OCI-LY1 (cell line): ENCODE measurements at regions not wholly inside any gene's neighbourhood (a gene's known extent, or its start where the extent isn't known, plus 50 kb on each side); places are given as distances from the start of the nearest gene placed in this dataset.

Source experiments
- H2AFZ ChIP-seq: fragments of 200-600 bp; sonication (generic), shearing (Covaris generic); 2 replicates; pipeline ENCODE4 v1.6.0; 2014; ENCODE audit warnings: antibody characterized with exemption, mild to moderate bottlenecking, low read length
- H3F3A ChIP-seq: fragments of 200-600 bp; sonication (generic), shearing (Covaris generic); 2 replicates; pipeline ENCODE4 v1.6.0; 2014; ENCODE audit warnings: mild to moderate bottlenecking, antibody characterized with exemption, low read length, moderate library complexity; ENCODE audit not compliant: insufficient read depth
- H3K27ac ChIP-seq: fragments of 200-600 bp; sonication (generic); 2 replicates; pipeline ENCODE4 v1.5.1; 2014; ENCODE audit warnings: low read length, mixed run types, mild to moderate bottlenecking, low read depth; ENCODE audit not compliant: poor library complexity, severe bottlenecking
- H3K27me3 ChIP-seq: fragments of 200-600 bp; sonication (generic); 2 replicates; pipeline ENCODE4 v1.6.0; 2014; ENCODE audit warnings: antibody characterized with exemption, mild to moderate bottlenecking, low read length, moderate library complexity; ENCODE audit not compliant: insufficient read depth
- H3K36me3 ChIP-seq: fragments of 200-600 bp; sonication (generic); 2 replicates; pipeline ENCODE4 v1.6.1; 2014; ENCODE audit warnings: mild to moderate bottlenecking, antibody characterized with exemption, low read length, moderate library complexity, mixed read lengths; ENCODE audit not compliant: insufficient read depth
- H3K4me1 ChIP-seq: fragments of 200-600 bp; sonication (generic); 2 replicates; pipeline ENCODE4 v1.5.1; 2014; ENCODE audit warnings: mild to moderate bottlenecking, low read length, moderate library complexity; ENCODE audit not compliant: insufficient read depth, severe bottlenecking
- H3K4me2 ChIP-seq: fragments of 200-600 bp; sonication (generic), shearing (Covaris generic); 2 replicates; pipeline ENCODE4 v1.6.1; 2014; ENCODE audit warnings: low read length
- H3K4me3 ChIP-seq: fragments of 200-600 bp; sonication (generic); 2 replicates; pipeline ENCODE4 v1.5.1; 2014; ENCODE audit warnings: low read length, low read depth, mild to moderate bottlenecking, mixed read lengths; ENCODE audit not compliant: poor library complexity, severe bottlenecking
- H3K79me2 ChIP-seq: fragments of 200-600 bp; shearing (Covaris generic); 2 replicates; pipeline ENCODE4 v1.6.1; 2016; ENCODE audit warnings: mixed run types, low read length, mixed read lengths; ENCODE audit not compliant: insufficient read depth
- H3K9ac ChIP-seq: fragments of 200-600 bp; sonication (generic), shearing (Covaris generic); 2 replicates; pipeline ENCODE4 v1.6.1; 2014; ENCODE audit warnings: mild to moderate bottlenecking, low read length, mixed read lengths
- H3K9me2 ChIP-seq: fragments of 200-600 bp; sonication (generic), shearing (Covaris generic); 2 replicates; pipeline ENCODE4 v1.6.1; 2014; ENCODE audit warnings: low read depth, mild to moderate bottlenecking, low read length, mixed read lengths
- H3K9me3 ChIP-seq: fragments of 200-600 bp; shearing (Covaris generic); 2 replicates; pipeline ENCODE4 v1.6.1; 2014; ENCODE audit warnings: low read length, mixed read lengths
- H4K20me1 ChIP-seq: fragments of 200-600 bp; sonication (generic), shearing (Covaris generic); 2 replicates; pipeline ENCODE4 v1.6.0; 2016; ENCODE audit warnings: mild to moderate bottlenecking, low read length; ENCODE audit not compliant: insufficient read depth
- CTCF ChIP-seq: fragments of 200-600 bp; sonication (generic), shearing (Covaris generic); IDR thresholded peaks from 2 replicates; pipeline ENCODE4 v1.5.1; 2017; ENCODE audit warnings: mild to moderate bottlenecking, antibody characterized with exemption, low read length, moderate library complexity, mixed read lengths
- EZH2 ChIP-seq: fragments of 200-600 bp; sonication (generic), shearing (Covaris generic); IDR thresholded peaks from 2 replicates; pipeline ENCODE4 v1.8.0; 2017; ENCODE audit warnings: borderline replicate concordance, mixed run types, mild to moderate bottlenecking, antibody characterized with exemption, low read length, moderate library complexity, mixed read lengths

GRCh38 chr11:70605846-70606245, 207.5 kb downstream of the CTTN start:
- Histone ChIP-seq H3K27ac (no peak overlapping the region), H3K36me3 (no peaks in the 10 kb centered on the region), H3K79me2 (no peaks in the 10 kb centered on the region), H3K9me2 (no peaks in the 10 kb centered on the region), H3K4me3 (no peak overlapping the region), H3K4me2 (no peak overlapping the region), H3K4me1 (no peaks in the 10 kb centered on the region), H2AFZ (no peak overlapping the region), H3K9ac (no peak overlapping the region), H3K27me3 (0 out of 2 replicates have a peak, but pooled peaks cover 7% of the 10 kb centered on the region), H3F3A (no peaks in the 10 kb centered on the region), H3K9me3 (no peaks in the 10 kb centered on the region), H4K20me1 (no peaks in the 10 kb centered on the region)
- no peak for TF ChIP-seq EZH2
- no peak for TF ChIP-seq CTCF

- H3K9ac ChIP-seq = no peak overlapping the region
- no peak overlapping the region for H3K27ac ChIP-seq
- H3K36me3 ChIP-seq = no peaks in the 10 kb centered on the region
- H4K20me1 ChIP-seq = no peaks in the 10 kb centered on the region
- H2AFZ ChIP-seq = no peak overlapping the region
- H3F3A ChIP-seq = no peaks in the 10 kb centered on the region
- no peaks in the 10 kb centered on the region for H3K79me2 ChIP-seq
- H3K9me2 ChIP-seq = no peaks in the 10 kb centered on the region
- H3K9me3 ChIP-seq = no peaks in the 10 kb centered on the region
- H3K4me1 ChIP-seq = no peaks in the 10 kb centered on the region
- no peak for TF ChIP-seq CTCF
- TF ChIP-seq EZH2 = no peak
- 0 out of 2 replicates have a peak, but pooled peaks cover 7% of the 10 kb centered on the region for H3K27me3 ChIP-seq
- H3K4me3 ChIP-seq = no peak overlapping the region
- no peak overlapping the region for H3K4me2 ChIP-seq
Measured at GRCh38 chr11:70606248-70606950, 208.1 kb downstream of the CTTN start.

GRCh38 chr11:70606951-70607330, 208.6 kb downstream of the CTTN start:
- no peak overlapping the region for H3K27ac ChIP-seq
- H3K36me3 ChIP-seq = no peaks in the 10 kb centered on the region
- H2AFZ ChIP-seq = no peak overlapping the region
- TF ChIP-seq CTCF = no peak
- TF ChIP-seq EZH2 = no peak
- H4K20me1 ChIP-seq = no peaks in the 10 kb centered on the region
- H3K4me2 ChIP-seq = no peak overlapping the region
- no peaks in the 10 kb centered on the region for H3K9me3 ChIP-seq
- H3K79me2 ChIP-seq = no peaks in the 10 kb centered on the region
- H3K4me3 ChIP-seq = no peak overlapping the region
- H3K4me1 ChIP-seq = no peaks in the 10 kb centered on the region
- no peak overlapping the region for H3K9ac ChIP-seq
- no peaks in the 10 kb centered on the region for H3K9me2 ChIP-seq
- H3F3A ChIP-seq = no peaks in the 10 kb centered on the region
- 0 out of 2 replicates have a peak, but pooled peaks cover 7% of the 10 kb centered on the region for H3K27me3 ChIP-seq
